Ishikawa (cell line): ENCODE measurements at regions not wholly inside any gene's neighbourhood (a gene's known extent, or its start where the extent isn't known, plus 50 kb on each side); places are given as distances from the start of the nearest gene placed in this dataset.

Experiments
- CEBPB ChIP-seq: IDR thresholded peaks from 2 replicates; pipeline ENCODE4 v1.6.1; 2012
- EP300 ChIP-seq: IDR thresholded peaks from 2 replicates; pipeline ENCODE4 v1.6.1; 2012; ENCODE audit warnings: borderline replicate concordance
- TAF1 ChIP-seq: IDR thresholded peaks from 2 replicates; pipeline ENCODE4 v1.6.1; 2012; ENCODE audit warnings: low read depth, mild to moderate bottlenecking
- TEAD4 ChIP-seq: IDR thresholded peaks from 2 replicates; pipeline ENCODE4 v1.6.1; 2012
- YY1 ChIP-seq: IDR thresholded peaks from 2 replicates; pipeline ENCODE4 v1.6.1; 2012; ENCODE audit warnings: low read depth
- ZBTB7A ChIP-seq: IDR thresholded peaks from 2 replicates; pipeline ENCODE4 v1.6.1; 2012; ENCODE audit warnings: low read depth
- TF ChIP-seq, protein P1 (sequence below): IDR thresholded peaks from 2 replicates; pipeline ENCODE4 v1.6.1; 2012; ENCODE audit warnings: low read depth, mild to moderate bottlenecking

DNA sequence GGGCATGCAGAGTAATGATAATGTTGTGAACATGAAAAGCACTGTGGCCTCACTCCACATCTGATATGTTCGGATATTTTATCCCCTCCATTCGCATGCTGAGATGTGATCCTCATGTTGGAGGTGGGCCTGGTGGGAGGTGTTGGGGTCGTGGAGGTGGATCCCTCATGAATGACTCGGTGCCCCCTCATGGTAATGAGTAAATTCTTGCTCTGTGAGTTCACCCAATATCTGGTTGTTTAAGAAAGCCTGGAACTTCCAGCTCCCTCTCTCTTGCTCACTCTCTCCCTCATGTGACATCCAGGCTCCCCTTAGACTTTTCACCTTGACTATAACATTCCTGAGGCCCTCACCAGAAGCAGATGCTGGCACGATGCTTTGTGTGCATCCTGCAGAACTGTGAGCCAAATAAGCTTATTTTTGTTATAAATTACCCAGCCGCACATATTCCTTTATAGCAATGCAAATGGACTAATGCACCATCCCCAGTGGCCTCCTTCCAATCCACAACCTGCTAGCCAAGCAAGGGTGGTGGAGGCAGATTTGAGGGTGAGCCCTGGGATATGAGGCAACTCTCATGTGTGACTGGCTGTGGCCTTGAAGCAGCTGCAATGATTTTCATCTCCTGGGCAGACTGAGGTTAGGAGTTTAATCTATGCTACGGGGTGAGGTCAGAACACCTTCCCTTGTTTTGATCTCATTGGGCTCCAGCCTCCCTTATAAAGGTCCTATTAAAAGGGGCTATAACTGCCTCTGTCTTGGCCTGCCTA is 276.5 kb downstream of the ETS1 start:
- TF ChIP-seq YY1 (no peak), CEBPB (no peak), TAF1 (no peak), EP300 (no peak), TEAD4 (no peak), ZBTB7A (no peak)
- TF ChIP-seq, protein P1, sequence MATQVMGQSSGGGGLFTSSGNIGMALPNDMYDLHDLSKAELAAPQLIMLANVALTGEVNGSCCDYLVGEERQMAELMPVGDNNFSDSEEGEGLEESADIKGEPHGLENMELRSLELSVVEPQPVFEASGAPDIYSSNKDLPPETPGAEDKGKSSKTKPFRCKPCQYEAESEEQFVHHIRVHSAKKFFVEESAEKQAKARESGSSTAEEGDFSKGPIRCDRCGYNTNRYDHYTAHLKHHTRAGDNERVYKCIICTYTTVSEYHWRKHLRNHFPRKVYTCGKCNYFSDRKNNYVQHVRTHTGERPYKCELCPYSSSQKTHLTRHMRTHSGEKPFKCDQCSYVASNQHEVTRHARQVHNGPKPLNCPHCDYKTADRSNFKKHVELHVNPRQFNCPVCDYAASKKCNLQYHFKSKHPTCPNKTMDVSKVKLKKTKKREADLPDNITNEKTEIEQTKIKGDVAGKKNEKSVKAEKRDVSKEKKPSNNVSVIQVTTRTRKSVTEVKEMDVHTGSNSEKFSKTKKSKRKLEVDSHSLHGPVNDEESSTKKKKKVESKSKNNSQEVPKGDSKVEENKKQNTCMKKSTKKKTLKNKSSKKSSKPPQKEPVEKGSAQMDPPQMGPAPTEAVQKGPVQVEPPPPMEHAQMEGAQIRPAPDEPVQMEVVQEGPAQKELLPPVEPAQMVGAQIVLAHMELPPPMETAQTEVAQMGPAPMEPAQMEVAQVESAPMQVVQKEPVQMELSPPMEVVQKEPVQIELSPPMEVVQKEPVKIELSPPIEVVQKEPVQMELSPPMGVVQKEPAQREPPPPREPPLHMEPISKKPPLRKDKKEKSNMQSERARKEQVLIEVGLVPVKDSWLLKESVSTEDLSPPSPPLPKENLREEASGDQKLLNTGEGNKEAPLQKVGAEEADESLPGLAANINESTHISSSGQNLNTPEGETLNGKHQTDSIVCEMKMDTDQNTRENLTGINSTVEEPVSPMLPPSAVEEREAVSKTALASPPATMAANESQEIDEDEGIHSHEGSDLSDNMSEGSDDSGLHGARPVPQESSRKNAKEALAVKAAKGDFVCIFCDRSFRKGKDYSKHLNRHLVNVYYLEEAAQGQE: no peak
